Fibroblast of lung (primary cell): ENCODE measurements at regions not wholly inside any gene's neighbourhood (a gene's known extent, or its start where the extent isn't known, plus 50 kb on each side); places are given as distances from the start of the nearest gene placed in this dataset.

Source experiments
- EZH2 ChIP-seq: IDR thresholded peaks from 2 replicates; pipeline ENCODE4 v1.5.1; 2012; ENCODE audit warnings: low read length, control low read depth, mild to moderate bottlenecking; ENCODE audit errors: missing control alignments
- TF ChIP-seq, protein P1 (sequence below), 2 donors: IDR thresholded peaks in 1 of 2; conservative IDR thresholded peaks in 1 of 2; 1 replicate in 1 of 2; 2 replicates in 1 of 2; pipeline ENCODE4 v1.5.1; 2011 to 2012; ENCODE audit warnings: low read length in 2 of 2, control low read depth in 1 of 2, inconsistent platforms in 1 of 2, low read depth in 1 of 2, mild to moderate bottlenecking in 1 of 2

GRCh38 chr2:60278906-60279305 lies 274.5 kb downstream of the BCL11A start:
- TF ChIP-seq, protein P1, sequence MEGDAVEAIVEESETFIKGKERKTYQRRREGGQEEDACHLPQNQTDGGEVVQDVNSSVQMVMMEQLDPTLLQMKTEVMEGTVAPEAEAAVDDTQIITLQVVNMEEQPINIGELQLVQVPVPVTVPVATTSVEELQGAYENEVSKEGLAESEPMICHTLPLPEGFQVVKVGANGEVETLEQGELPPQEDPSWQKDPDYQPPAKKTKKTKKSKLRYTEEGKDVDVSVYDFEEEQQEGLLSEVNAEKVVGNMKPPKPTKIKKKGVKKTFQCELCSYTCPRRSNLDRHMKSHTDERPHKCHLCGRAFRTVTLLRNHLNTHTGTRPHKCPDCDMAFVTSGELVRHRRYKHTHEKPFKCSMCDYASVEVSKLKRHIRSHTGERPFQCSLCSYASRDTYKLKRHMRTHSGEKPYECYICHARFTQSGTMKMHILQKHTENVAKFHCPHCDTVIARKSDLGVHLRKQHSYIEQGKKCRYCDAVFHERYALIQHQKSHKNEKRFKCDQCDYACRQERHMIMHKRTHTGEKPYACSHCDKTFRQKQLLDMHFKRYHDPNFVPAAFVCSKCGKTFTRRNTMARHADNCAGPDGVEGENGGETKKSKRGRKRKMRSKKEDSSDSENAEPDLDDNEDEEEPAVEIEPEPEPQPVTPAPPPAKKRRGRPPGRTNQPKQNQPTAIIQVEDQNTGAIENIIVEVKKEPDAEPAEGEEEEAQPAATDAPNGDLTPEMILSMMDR (conservative IDR thresholded peaks at IDR 0.05 in 1 of 2, IDR thresholded peaks at IDR 0.05 in 1 of 2; ENCODE audit: low read depth in 1 of 2, low read length in 2 of 2): no peak
- no peak for TF ChIP-seq EZH2
